Upper lobe of left lung (tissue), 6 donors: ENCODE measurements at regions not wholly inside any gene's neighbourhood (a gene's known extent, or its start where the extent isn't known, plus 50 kb on each side); places are given as distances from the start of the nearest gene placed in this dataset.

Source experiments
- ATAC-seq, 2 donors: fragments of 200-7000 bp; cut with Tn5 transposase; one replicate each; pipeline ENCODE4 v1.9.1; 2022; ENCODE audit warnings: mild to moderate bottlenecking in 2 of 2, moderate library complexity in 2 of 2; ENCODE audit not compliant: low FRiP score in 2 of 2
- DNase-seq, 2 donors: peaks; one replicate each; pipeline ENCODE4 v3.0.0-alpha.2; 2019 to 2020
- H3K27ac ChIP-seq, 4 donors: fragments of 200-600 bp; sonication (generic); one replicate each; pipeline ENCODE4 v1.5.1; 2016 to 2019
- H3K27me3 ChIP-seq, 4 donors: fragments of 200-600 bp; sonication (generic); one replicate each; pipeline ENCODE4 v1.5.1; 2017 to 2019
- H3K36me3 ChIP-seq, 4 donors: fragments of 200-600 bp; sonication (generic); one replicate each; pipeline ENCODE4 v1.5.1; 2016 to 2019
- H3K4me1 ChIP-seq, 4 donors: fragments of 200-600 bp; sonication (generic); one replicate each; pipeline ENCODE4 v1.5.1; 2018 to 2019
- H3K4me3 ChIP-seq, 4 donors: fragments of 200-600 bp; sonication (generic); one replicate each; pipeline ENCODE4 v1.5.1; 2017 to 2019; ENCODE audit warnings: mild to moderate bottlenecking in 2 of 4, moderate library complexity in 1 of 4
- H3K9me3 ChIP-seq, 4 donors: fragments of 200-600 bp; sonication (generic); one replicate each; pipeline ENCODE4 v1.5.1; 2018 to 2019
- CTCF ChIP-seq, 6 experiments: fragments of 450-650 bp in 4 of 6; fragments of 200-600 bp in 2 of 6; sonication (generic) in 2 of 6; IDR thresholded peaks; one replicate each; pipeline ENCODE4 v1.5.1; 2016 to 2019; ENCODE audit warnings: antibody characterized with exemption in 6 of 6
- EP300 ChIP-seq, 4 donors: sonication (generic); formaldehyde crosslinking; IDR thresholded peaks; one replicate each; pipeline ENCODE4 v1.5.1; 2017; ENCODE audit warnings: antibody characterized with exemption in 4 of 4, control low read depth in 2 of 4
- POLR2A ChIP-seq, 4 donors: fragments of 450-650 bp; IDR thresholded peaks; one replicate each; pipeline ENCODE4 v1.5.1; 2016 to 2017; ENCODE audit warnings: antibody characterized with exemption in 4 of 4, mild to moderate bottlenecking in 2 of 4
- POLR2AphosphoS5 ChIP-seq, 2 donors: sonication (generic); formaldehyde crosslinking; IDR thresholded peaks; one replicate each; pipeline ENCODE4 v1.5.1; 2017; ENCODE audit warnings: antibody characterized with exemption in 2 of 2
- WGBS, 2 donors: methylation state at CpG; one replicate each; pipeline ENCODE4 v1.1.5; 2017 to 2018; 5-methylcytosine and 5-hydroxymethylcytosine counted together
- donor health status: DM: no; HTN: no; CAD: no; lungs with moderate emphysema.
- donor health status: DM: no; HTN: yes; CAD: no; lungs with severe emphysema.

GRCh38 chr22:48547971-48548370 is 1279.7 kb downstream of the BRD1 start:
- Histone ChIP-seq H3K36me3 (no peaks in the 10 kb centered on the region), H3K27me3 (no peaks in the 10 kb centered on the region), H3K4me1 (no peaks in the 10 kb centered on the region), H3K9me3 (no peaks in the 10 kb centered on the region), H3K27ac (no peak overlapping the region), H3K4me3 (no peak overlapping the region)
- WGBS, 2 donors = 90 to 95% methylated on average over 9 to 13 of the region's 13 CpGs
- DNase-seq (peak in 1 of 2 donors; percentile 56), ATAC-seq (no peak)
- TF ChIP-seq EP300 (IDR thresholded peaks at IDR 0.05) = no peak

GRCh38 chr22:48546653-48547424 is 1280.8 kb downstream of the BRD1 start:
- no peak overlapping the region for H3K4me3 ChIP-seq
- no peaks in the 10 kb centered on the region for H3K9me3 ChIP-seq
- no peak for ATAC-seq
- WGBS, 2 donors = 78 to 80% methylated on average over 16 to 19 of the region's 19 CpGs
- no peaks in the 10 kb centered on the region for H3K4me1 ChIP-seq
- H3K27ac ChIP-seq = no peak overlapping the region
- no peaks in the 10 kb centered on the region for H3K27me3 ChIP-seq
- no peak for DNase-seq
- TF ChIP-seq CTCF (IDR thresholded peaks at IDR 0.05) = no peak
- TF ChIP-seq POLR2AphosphoS5 (IDR thresholded peaks at IDR 0.05) = no peak
- TF ChIP-seq EP300 (IDR thresholded peaks at IDR 0.05) = no peak
- no peak for TF ChIP-seq POLR2A (IDR thresholded peaks at IDR 0.05)
- no peaks in the 10 kb centered on the region for H3K36me3 ChIP-seq

- WGBS, 2 donors = 91% methylated on average over 18 of the region's 18 CpGs; no CpG with 5 or more reads in 1 of the 2 donors
- H3K36me3 ChIP-seq = no peaks in the 10 kb centered on the region
- no peak overlapping the region for H3K27ac ChIP-seq
- no peaks in the 10 kb centered on the region for H3K9me3 ChIP-seq
- H3K4me3 ChIP-seq = no peak overlapping the region
- no peaks in the 10 kb centered on the region for H3K27me3 ChIP-seq
- no peaks in the 10 kb centered on the region for H3K4me1 ChIP-seq
- no peak for TF ChIP-seq CTCF (IDR thresholded peaks at IDR 0.05)
- no peak for TF ChIP-seq POLR2A (IDR thresholded peaks at IDR 0.05)
- no peak for TF ChIP-seq POLR2AphosphoS5 (IDR thresholded peaks at IDR 0.05)
- TF ChIP-seq EP300 (IDR thresholded peaks at IDR 0.05) = no peak
- peak in 1 of 2 donors; percentile 51 for DNase-seq
- no peak for ATAC-seq
Observed at GRCh38 chr22:48545987-48546386, 1281.7 kb downstream of the BRD1 start.

GRCh38 chr22:48541401-48542098 is 1286.1 kb downstream of the BRD1 start:
- Histone ChIP-seq H3K4me1 (peaks cover 0 to 5% (median 1%) of the 10 kb centered on the region in 4 donors), H3K4me3 (no peak overlapping the region), H3K27ac (no peak overlapping the region), H3K9me3 (no peaks in the 10 kb centered on the region), H3K36me3 (no peaks in the 10 kb centered on the region), H3K27me3 (no peaks in the 10 kb centered on the region)
- 88 to 92% methylated on average over 12 to 16 of the region's 16 CpGs for WGBS, 2 donors
- ATAC-seq = no peak
- peak in 1 of 2 donors; percentile 61 for DNase-seq
- TF ChIP-seq POLR2A (IDR thresholded peaks at IDR 0.05) (no peak), CTCF (IDR thresholded peaks at IDR 0.05) (no peak), EP300 (IDR thresholded peaks at IDR 0.05) (no peak), POLR2AphosphoS5 (IDR thresholded peaks at IDR 0.05) (no peak)

- TF ChIP-seq POLR2A (IDR thresholded peaks at IDR 0.05) (no peak), EP300 (IDR thresholded peaks at IDR 0.05) (no peak), POLR2AphosphoS5 (IDR thresholded peaks at IDR 0.05) (no peak), CTCF (IDR thresholded peaks at IDR 0.05) (no peak)
- H3K27ac ChIP-seq = no peak overlapping the region
- DNase-seq (no peak), ATAC-seq (no peak)
- no peaks in the 10 kb centered on the region for H3K9me3 ChIP-seq
- no peaks in the 10 kb centered on the region for H3K36me3 ChIP-seq
- no peak overlapping the region for H3K4me3 ChIP-seq
- 69 to 83% methylated on average over 12 of the region's 12 CpGs for whole genome bisulfite sequencing, 2 donors
- peaks cover 0 to 9% (median 1%) of the 10 kb centered on the region in 4 donors for H3K4me1 ChIP-seq
- no peaks in the 10 kb centered on the region for H3K27me3 ChIP-seq
Observed at GRCh38 chr22:48539261-48539660, 1288.4 kb downstream of the BRD1 start.
